ENCODE measurements at regions not wholly inside any gene's neighbourhood (a gene's known extent, or its start where the extent isn't known, plus 50 kb on each side); places are given as distances from the start of the nearest gene placed in this dataset.

DNA sequence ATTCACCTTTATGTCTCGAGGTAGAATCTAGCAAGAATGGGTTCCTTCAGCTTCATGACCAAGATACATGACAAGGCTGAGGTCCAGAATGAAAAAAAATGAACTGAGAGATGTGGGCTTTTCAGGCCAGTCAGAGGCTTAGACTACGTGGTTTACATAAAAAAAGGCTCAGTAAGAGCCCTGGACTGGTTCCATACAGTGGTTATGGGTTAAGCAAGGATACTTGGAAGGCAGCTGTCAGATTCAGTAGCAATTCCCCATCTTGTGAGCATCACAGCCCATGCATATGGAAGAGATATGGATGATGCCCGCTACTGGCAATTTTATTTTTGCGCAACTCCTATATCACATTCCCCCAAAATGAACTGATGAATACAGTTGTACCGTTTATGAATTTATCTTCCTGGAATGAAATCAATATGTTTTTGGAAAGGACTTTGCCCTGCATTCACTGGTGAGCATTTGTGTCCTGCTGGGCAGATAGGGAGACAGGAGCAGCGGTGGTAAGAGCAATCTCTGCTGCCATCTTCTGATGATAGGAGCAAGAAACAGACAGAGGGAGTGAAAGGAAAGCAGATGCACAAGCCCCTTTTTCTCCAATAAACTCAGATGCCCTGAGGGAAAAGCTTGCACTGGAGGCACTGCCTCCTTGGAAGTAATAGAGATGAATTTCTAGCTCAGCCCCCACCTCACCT, 280.4 kb downstream of the GALC start:
- no peak for FAIRE-seq

DNA sequence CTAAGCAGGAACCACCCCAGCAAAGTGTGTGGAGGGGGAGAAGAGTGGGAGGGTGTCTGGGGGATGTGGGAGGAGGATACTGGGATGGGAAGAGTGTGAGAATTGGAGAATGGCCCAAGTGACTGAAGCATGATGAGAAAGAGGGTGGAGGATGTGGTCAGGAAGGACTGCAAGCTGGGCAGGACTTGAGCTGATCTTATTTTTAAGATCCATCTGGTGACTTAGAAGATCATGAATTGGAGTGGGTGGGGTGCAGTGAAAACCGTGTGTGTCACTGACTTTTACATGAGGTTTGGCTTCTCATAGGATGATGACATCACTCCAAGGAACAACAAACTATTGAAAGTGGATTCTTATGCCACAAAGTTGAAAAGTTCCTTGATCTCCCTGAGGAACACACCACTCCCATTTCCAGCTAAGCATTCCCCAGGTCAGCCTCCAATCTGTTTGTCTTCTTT, 287.5 kb downstream of the GALC start:
- FAIRE-seq = no peak

DNA sequence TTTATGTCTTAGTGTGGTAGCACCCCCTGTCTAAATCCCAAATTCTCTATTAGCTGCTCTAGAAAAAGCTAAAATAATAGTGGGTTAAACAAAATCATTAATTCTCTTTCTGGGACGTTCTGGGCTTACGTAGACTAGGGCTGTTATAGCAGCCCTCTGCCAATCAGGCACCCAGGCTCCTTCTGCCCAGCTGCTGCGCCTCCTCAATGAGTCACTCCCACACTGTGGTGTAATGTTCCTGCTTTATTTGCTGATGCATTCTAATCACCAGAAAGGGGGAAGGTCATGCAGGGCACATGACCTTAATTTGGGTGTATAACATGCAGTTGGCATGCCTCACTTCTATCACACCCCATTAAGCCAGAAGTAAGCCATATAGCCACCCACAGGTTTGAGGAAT, 294.5 kb downstream of the GALC start:
- no peak for FAIRE-seq

DNA sequence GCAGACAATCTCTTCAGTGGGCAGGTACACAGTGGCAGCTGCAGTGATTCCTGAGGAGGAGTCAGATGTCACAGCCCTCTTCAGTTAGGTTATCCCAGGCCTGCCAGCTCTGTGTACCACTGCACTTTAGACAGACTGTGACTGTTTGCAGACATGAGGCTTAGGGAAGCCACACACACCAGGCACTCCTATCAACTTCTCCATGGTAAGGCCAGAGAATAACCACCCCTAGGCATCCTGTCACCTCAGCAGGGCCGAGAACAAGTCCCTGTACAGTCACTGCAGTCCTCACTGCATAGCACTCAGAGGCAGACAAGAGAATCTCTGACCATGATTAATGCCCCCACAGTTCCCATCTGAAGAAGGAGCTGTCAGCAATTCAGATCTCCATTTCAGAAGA, 296.5 kb downstream of the GALC start:
- no peak for FAIRE-seq

DNA sequence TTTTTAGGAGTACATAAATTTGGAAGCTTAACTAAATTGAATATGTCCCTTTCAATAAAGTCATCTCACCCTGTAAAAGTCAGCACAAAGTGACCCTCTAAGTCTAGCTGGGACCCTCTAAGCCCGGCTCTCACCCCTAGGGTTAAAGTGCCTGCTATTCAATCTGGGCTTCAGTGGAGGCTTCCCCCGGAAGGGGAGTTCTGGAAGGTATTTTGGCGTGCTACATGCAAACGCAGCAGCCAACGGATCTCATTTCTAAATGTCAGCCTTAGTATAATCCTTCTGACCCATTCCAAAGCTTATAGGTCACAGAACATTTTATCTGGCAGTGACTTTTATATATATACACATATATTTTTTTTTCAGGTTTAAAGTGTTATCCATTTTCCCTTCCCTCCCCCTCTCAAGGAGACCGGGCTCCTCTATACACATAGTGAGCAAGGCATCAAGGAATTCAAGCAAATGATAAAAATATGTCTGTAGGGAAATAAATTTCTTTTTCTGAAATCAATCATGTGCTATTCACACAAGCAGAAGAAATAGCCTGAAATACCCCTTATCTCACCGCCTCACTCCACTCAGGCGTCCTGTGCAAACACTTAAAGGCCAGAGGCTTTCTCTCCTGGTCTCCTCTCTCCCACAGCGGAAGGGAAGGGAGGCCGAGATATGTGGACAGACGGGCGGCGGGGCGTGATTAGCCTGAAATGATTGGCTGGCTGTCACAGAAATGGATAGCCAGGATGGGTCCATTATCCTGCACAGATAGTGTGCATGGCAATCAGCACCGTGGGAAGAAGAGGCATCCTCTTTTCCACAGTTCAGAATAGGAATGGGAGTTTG, 301.7 kb downstream of the GALC start:
- no peak for FAIRE-seq

DNA sequence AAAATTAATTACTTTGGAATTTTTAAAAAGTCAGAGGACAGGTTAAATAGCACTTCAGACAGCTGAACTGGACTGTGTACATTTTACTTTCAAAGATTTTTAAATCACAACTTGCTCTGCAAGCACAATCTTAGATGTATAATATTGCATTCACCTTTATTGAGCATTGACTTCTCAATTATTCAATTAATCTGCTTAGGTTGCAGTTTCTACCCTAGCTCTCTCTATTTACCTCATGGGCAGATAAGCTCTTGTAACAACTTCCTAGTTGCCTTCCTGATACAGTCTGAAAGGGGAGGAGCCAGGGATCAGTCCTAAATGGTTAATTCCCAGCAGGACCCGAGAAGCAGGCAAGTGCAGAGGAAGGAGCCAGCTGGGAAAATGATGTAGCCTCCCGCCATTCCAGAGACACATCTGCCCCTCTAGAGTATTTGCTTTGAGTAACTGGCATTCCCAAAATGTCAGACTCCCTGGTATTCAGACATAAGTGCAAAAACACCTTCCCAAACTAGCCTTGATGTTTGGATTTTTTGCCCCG, 302.8 kb downstream of the GALC start:
- FAIRE-seq = no peak

DNA sequence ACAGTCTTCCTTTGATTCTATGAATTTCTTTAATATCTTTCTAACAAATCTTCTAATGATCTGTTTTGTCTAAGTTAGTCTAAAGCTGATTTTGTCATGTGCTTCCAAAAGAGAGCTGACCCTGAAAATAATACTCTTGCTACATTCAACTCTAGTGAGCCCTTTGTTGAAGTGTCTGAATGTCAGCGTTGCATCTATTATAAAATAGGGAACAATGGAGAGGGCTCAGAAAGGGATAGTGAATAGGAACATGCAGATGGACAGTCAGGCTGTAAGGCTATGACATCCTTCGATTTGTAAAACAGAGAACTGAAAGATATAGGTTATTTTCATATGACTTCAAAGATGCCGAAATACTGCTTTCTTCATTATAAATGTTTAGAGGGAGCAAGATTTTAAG, 304.5 kb downstream of the GALC start:
- no peak for FAIRE-seq

DNA sequence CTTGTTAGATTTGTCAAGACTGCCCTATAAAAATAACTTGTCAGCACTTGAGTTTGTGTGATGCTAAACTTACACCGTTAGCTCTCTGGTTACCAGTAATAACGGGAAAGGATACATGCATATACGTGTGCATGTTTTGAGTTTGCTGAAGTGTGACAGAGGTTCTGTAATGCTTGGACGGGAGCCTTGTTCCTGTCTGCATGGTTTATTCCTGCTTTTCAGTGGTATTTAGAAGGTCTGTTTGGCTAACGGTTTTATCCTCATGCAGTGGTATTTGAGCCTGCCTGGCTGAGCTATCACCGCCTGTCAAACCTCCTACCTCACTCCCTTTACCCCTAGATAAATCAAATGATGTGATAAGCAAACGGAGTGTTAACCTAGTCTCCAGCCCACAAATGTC, 305.6 kb downstream of the GALC start:
- no peak for FAIRE-seq

DNA sequence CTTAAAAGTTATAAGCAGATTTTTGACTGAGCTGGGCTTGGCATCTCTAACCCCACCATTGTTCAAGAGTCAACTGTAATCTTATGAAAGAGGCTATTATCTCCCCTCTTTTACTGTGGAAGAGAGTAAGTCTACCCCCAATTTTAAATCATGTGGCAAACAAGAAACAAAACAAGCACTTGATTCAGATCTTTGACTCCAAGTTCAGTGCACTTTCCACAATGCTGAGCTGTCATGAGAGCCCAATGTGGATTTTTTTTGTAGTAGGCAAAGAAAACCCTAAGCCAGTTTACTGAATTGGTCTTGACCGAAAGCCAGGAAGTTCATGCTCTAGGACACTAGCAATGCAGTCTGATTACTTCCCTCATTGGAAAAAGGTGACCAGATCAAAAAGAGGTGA, 306.2 kb downstream of the GALC start:
- no peak for FAIRE-seq

DNA sequence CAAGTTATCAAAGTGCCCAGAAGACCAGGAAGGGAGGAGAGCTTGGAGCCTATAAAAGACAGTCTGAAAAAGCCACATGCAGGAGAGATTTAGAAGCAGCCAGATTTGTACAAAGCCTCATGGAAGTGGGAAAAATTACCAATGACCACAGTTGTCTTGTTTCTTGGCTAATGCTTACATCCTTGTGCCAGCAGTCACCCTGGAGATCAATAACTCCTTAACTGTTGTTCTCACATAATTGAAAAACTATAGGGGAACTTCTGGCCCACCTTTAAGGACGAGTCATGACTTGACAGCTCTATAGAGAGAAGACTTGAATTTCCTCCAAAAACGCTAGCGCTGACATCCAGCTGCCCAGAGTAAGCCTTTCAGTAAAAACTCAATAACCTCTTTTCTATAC, 313.1 kb downstream of the GALC start:
- FAIRE-seq = no peak

DNA sequence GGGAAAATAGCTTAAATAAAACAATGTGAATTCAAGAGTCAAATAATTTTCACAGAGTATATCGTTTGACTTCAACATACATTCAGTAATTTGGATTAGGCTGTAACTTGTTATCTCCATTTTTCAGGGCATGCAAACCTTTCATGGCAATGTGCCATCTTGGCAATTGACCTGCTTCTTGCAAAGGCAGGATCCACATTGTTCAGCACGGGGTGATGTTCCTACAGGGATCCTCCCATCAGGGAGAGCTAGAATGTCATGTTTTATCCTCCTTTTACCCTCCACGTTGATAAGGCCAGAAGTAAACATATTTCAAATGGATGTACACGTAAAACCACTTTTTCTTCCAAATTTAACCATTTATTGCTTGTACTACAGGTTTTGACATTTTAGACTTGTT, 314.4 kb downstream of the GALC start:
- no peak for FAIRE-seq

DNA sequence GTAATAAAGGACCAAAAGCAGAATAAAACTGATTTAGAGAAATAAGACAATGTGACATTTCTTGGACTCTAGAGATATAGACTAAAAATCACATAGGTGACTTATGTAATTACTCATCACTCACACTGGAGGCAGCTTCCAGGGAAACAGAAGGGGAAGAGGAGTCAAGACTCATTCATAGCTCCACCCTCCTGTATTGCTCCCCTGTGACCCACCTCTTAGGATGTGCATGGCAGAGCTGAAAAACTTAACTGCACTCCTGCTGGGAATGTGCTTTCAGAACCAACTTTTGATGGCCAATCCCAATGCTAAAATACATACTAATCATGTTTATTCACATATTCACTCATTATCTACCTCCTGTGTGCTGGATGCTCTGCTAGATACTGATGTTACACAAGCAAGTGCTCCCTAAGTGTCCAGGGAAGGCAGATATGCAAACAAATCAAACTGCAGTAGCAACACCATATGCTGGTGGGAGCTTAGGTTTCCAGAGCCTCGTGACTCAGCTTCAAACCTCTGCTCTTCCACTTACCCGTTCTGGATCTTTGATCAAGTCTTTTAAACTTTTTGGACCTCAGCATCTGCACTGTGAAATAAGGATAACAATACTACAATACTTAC, 316.1 kb downstream of the GALC start:
- no peak for FAIRE-seq

DNA sequence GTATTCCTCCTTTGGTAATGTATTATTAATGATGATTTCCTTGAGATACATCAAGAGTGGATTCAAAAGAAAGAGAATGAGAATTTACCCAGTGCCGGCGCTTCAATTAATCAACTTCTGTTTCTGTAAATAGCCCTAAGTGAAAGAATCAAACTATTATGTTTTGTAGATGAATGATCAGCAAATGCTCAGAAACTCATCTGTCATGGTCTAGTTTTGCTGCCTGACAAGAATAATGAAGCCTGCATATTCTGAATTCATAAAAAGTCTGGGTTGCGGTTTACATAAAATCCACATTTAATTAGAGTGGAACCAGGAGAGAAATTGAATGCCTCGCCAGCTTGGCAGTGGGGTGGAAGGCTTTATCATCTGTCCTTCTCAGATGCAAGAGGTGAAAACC, 325.3 kb downstream of the GALC start:
- FAIRE-seq = no peak

DNA sequence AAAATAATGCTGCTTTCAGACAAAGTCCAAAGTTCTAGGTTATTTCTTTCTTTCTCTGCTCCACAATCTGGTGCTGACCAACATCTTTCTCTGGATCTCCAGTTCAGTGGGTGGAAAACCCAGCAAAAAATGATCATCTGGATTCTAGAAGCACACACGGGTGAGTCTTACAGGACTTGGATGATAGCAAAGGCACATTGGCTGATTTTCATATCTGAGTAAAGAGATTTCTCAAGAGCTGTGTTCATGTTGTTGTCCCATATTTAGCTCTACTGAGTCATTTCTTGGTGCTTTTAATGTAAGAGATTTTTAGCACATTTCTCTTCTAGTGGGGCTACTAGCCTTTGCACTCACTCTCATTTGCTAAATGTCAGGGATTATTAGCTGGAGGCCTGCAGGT, 336.7 kb downstream of the GALC start:
- no peak for FAIRE-seq

DNA sequence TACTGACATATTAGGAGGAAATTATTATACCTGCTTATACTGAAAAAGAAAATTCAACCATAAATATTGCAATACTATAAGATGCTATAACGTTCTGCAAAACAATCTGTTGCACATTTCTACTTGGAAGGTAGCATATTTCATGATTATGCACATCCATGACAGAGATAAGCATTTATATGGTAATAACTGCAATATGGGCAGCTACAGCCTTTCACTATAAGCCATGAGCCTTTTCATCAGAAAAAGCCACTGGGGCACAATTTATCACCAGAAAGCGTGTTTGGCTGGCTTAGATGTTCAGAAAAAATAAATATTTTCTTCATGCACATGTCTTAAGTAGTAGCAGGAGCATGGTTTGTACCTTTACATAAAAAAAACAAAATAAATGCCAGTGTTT, 340.7 kb downstream of the GALC start:
- no peak for FAIRE-seq

DNA sequence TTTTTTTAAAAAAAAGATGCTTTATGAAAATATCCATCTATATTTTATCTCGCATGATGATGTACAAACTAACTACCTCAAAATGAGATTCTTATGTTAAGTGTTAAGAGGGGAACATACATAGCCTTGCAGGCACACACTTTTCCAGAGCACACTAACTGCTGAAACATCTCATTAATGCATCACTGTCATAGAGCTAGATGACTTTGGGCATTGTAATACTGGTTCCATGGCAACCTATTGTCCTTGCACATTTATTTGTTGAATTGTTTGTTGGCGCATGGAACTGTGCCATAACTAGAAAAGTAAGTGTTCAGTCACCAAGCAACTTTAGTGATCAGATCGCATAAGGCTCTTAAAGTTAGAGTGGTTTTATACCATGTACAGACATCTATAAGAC, 348.3 kb downstream of the GALC start:
- FAIRE-seq = no peak

DNA sequence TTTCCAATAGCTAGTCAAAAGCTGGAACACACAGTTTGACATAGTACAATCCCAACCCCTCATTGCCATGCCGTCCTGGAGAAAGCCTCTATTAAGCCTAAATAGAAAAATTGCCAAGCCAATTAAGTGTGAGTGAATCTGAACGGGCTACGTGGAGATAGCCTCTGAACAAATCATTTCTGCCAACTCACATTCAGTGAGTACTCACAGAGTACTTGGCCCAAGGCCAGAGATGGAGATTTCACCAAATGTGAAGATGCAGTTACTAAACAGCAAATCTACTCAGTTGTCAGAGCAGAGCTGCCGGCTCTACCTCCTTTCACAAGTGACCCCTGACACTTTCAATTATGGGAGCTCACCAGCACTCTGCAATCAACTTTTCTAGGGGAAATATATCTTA, 350.0 kb downstream of the GALC start:
- no peak for FAIRE-seq

DNA sequence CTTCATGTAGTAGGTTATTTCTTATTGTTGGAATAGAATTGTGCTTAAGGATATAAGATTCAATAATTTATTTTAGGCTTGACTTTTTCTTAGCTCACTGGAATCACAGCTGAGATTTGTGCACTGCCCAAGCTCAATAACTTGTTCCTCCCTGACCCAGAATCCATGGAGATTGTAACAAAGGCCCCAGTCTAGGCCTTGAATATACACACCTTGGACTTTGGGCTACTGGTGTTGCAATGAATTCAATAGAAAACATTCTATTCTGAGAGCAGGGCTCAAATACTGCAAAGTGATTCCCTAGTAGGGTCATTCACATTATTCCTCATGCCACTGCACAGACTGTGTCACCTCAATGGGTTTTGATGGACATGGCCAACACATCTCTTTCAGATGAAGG, 352.4 kb downstream of the GALC start:
- no peak for FAIRE-seq

DNA sequence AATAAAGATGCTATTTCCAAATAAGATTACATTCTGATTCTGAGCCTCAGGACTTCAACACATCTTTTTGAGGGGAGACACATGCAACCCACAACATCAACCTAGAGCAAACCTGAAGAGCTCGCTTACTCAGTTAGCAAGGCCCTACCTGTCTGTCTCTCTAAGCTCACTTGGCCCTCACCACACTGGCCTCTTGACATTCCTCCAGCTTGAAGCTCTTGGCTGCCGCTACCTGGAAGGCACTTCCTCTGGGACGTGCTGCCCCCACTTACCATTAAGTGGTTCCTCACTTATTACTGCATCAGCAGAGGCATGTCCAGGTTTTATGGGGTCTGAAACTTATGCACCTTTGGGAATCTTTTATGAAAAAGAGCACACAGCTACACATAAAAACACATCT, 354.8 kb downstream of the GALC start:
- FAIRE-seq = no peak

DNA sequence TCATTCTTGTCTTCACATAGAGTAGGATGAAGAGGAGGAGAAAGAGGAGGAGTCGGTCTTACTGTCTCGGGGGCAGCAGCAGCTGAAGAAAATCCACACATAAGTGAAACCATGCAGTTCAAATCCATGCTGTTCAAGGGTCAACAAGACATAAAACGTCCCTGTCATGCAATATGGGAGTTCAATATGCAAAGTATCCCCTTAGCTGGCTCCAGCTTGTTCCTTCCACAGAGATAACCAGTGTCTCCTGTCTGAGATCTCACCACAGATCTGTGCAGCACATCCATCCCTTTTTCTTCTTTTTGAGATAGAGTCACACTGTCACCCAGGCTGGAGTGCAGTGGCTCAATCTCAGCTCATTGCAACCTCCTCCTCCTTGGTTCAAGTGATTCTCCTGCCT, 357.5 kb downstream of the GALC start:
- FAIRE-seq = no peak

DNA sequence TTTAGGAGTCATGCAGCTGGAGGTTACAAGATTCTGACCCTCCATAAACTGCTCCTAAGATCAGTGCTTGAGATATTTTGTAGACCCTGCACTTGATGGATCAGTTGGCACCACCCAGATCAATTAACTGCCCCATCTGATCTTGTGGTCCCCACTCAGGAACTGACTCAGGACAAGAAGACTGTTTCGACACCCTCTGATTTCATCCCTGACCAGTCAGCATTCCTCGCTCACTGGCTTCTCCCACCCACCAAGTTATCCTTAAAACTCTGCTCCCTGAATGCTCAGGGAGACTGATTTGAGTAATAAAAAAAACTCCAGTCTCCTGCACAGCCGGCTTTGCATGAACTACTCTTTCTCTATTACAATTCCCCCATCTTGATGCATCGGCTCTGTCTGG, 360.2 kb downstream of the GALC start:
- FAIRE-seq = no peak

DNA sequence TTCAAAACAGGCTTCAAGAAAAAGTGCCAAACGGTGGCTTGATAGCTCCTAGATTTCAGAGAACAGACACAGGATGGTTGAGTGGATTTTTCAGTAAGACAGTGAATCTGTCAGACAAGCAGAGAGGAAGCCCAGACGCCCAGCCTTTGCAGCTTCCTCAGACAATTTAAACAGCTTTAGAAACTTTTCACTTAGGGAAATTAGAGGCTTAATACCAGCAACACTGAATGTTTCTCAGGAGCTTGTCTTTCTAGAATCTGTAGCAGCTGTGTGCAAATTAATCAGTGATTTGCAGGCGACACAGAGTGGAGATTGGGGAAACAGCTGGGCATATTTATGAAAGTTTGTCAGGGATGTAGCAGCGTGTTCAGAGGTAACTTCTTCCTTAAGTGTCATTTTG, 362.1 kb downstream of the GALC start:
- FAIRE-seq = no peak

DNA sequence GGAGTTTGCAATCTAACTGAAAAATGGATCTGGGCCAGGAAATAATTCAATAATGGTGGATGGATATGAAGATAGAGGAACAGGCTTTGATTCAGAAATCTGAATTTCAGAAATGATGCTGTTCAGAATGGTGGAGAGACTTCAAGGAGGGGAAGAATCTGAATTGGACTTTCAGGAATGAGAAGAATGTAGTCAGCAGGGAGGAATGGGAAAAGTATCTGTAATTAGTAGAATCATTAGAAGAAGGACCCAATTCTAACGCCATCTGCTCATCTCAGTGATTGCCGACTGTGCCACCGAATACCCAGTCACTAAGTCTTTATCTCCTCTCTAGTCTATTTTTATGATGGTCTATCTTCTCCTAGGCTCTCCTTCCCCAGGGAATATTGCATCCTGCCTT, 363.2 kb downstream of the GALC start:
- no peak for FAIRE-seq

DNA sequence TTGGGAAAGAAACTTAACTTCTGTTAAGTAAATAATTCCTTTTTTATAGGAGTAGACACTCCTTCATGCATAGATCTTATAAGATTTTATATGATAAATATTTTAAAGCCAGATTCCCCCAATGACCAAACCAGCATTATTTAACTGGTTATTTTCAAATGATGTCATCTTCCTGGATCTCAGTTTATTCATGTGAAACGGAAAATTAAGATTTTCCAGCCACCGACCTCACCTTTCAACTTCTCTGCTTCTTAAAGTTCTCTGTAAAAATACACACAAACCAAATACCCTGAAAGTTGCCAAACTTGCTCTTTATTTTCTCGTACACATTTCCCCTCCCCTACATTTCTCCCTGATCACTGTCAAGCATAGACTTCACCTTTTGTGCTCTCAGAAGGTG, 364.2 kb downstream of the GALC start:
- no peak for FAIRE-seq
